GM21576 (cell line): ENCODE measurements at regions not wholly inside any gene's neighbourhood (a gene's known extent, or its start where the extent isn't known, plus 50 kb on each side); places are given as distances from the start of the nearest gene placed in this dataset.

Experiments
- ATAC-seq: cut with Tn5 transposase; IDR thresholded peaks from one replicate; pipeline ENCODE4 v1.9.1; 2021; ENCODE audit warnings: mild to moderate bottlenecking, moderate library complexity; ENCODE audit not compliant: unreplicated experiment

GRCh38 chr4:138298866-138299265 lies 56.7 kb upstream of the SLC7A11 start:
- ATAC-seq = no peak

- ATAC-seq = no peak
Measured at GRCh38 chr4:138298431-138298830, 56.3 kb upstream of the SLC7A11 start.

- no peak for ATAC-seq
Measured at GRCh38 chr4:138297743-138298405, 55.7 kb upstream of the SLC7A11 start.

GRCh38 chr4:138292321-138292720 lies 50.2 kb upstream of the SLC7A11 start:
- ATAC-seq = no peak
